ENCODE measurements at regions not wholly inside any gene's neighbourhood (a gene's known extent, or its start where the extent isn't known, plus 50 kb on each side); places are given as distances from the start of the nearest gene placed in this dataset.

GRCh38 chr16:73976644-73977043 lies 320.0 kb upstream of the PSMD7 start:
- H3K27ac ChIP-seq (ENCODE audit: low read depth, low read length), result no peak overlapping the region
- CTCF ChIA-PET, result no interaction called here
- POLR2A ChIA-PET, result no interaction called here
- RAD21 ChIA-PET (ENCODE audit: low non-redundant PET in 1 of 2, low total read pairs in 2 of 2, uncharacterized antibody in 2 of 2, unreplicated experiment in 2 of 2), result no interaction called here
- TF ChIP-seq TCF7L2 (IDR thresholded peaks at IDR 0.05; ENCODE audit: borderline replicate concordance, extremely low read depth, insufficient read depth, insufficient read length), result no peak
- TF ChIP-seq EZH2 (IDR thresholded peaks at IDR 0.05), result no peak
- TF ChIP-seq ZFX (IDR thresholded peaks at IDR 0.05), result no peak
- TF ChIP-seq FOSL1 (IDR thresholded peaks at IDR 0.05; ENCODE audit: low read depth), result no peak
- no peak for TF ChIP-seq EZH2phosphoT487 (IDR thresholded peaks at IDR 0.05; ENCODE audit: borderline replicate concordance)
- no peak for TF ChIP-seq ELF1 (IDR thresholded peaks at IDR 0.05; ENCODE audit: borderline replicate concordance, low read depth)
- no peak for TF ChIP-seq SP1 (IDR thresholded peaks at IDR 0.05; ENCODE audit: low read depth)
- TF ChIP-seq YY1 (IDR thresholded peaks at IDR 0.05; ENCODE audit: extremely low read depth, insufficient replicate concordance, low read depth, low read length), result no peak
- TF ChIP-seq, protein P1, sequence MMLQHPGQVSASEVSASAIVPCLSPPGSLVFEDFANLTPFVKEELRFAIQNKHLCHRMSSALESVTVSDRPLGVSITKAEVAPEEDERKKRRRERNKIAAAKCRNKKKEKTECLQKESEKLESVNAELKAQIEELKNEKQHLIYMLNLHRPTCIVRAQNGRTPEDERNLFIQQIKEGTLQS (IDR thresholded peaks at IDR 0.05), result no peak
- TF ChIP-seq, protein P2, sequence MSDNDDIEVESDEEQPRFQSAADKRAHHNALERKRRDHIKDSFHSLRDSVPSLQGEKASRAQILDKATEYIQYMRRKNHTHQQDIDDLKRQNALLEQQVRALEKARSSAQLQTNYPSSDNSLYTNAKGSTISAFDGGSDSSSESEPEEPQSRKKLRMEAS (IDR thresholded peaks at IDR 0.05), result no peak
- TF ChIP-seq, protein P3, sequence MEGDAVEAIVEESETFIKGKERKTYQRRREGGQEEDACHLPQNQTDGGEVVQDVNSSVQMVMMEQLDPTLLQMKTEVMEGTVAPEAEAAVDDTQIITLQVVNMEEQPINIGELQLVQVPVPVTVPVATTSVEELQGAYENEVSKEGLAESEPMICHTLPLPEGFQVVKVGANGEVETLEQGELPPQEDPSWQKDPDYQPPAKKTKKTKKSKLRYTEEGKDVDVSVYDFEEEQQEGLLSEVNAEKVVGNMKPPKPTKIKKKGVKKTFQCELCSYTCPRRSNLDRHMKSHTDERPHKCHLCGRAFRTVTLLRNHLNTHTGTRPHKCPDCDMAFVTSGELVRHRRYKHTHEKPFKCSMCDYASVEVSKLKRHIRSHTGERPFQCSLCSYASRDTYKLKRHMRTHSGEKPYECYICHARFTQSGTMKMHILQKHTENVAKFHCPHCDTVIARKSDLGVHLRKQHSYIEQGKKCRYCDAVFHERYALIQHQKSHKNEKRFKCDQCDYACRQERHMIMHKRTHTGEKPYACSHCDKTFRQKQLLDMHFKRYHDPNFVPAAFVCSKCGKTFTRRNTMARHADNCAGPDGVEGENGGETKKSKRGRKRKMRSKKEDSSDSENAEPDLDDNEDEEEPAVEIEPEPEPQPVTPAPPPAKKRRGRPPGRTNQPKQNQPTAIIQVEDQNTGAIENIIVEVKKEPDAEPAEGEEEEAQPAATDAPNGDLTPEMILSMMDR (IDR thresholded peaks at IDR 0.05 in 2 of 3, conservative IDR thresholded peaks at IDR 0.05 in 1 of 3; ENCODE audit: borderline replicate concordance in 1 of 3, insufficient read depth in 1 of 3, low read depth in 2 of 3, low read length in 2 of 3), result no peak
- no peak for TF ChIP-seq ZNF274 (IDR thresholded peaks at IDR 0.05; ENCODE audit: low read depth, low read length)
- no peak for TF ChIP-seq RAD21 (IDR thresholded peaks at IDR 0.05; ENCODE audit: low read depth)
- TF ChIP-seq POLR2A (IDR thresholded peaks at IDR 0.05; ENCODE audit: borderline replicate concordance, extremely low read depth, insufficient read depth, insufficient read length), result no peak
- TF ChIP-seq JUND (IDR thresholded peaks at IDR 0.05), result no peak
- TF ChIP-seq CEBPB (IDR thresholded peaks at IDR 0.05; ENCODE audit: low read depth), result no peak
- no peak for TF ChIP-seq ZBTB33 (IDR thresholded peaks at IDR 0.05; ENCODE audit: extremely low read depth, insufficient replicate concordance, low read length)
- no peaks in the 10 kb centered on the region for H3K36me3 ChIP-seq (ENCODE audit: control insufficient read depth in 1 of 2, insufficient read depth in 2 of 2, low read length in 2 of 2)
- H2AFZ ChIP-seq (ENCODE audit: low read depth, low read length, poor library complexity, severe bottlenecking), result no peak overlapping the region
- H3K4me2 ChIP-seq (ENCODE audit: low read length), result no peak overlapping the region
- H3K4me1 ChIP-seq (ENCODE audit: control insufficient read depth in 1 of 2, insufficient read depth in 2 of 2, low read length in 2 of 2), result no peaks in the 10 kb centered on the region
- no peak for DNase-seq (ENCODE audit: low read depth, low spot score)
- no peaks in the 10 kb centered on the region for H3K79me2 ChIP-seq (ENCODE audit: insufficient read depth, low read length)
- H3K9me3 ChIP-seq (ENCODE audit: control insufficient read depth in 1 of 2, insufficient read depth in 1 of 2, low read depth in 1 of 2, low read length in 2 of 2), result no peaks in the 10 kb centered on the region
- BruUV-seq (replicated peaks), result no TSS peak
- no peak overlapping the region for H3K4me3 ChIP-seq (replicated peaks in 1 of 2; ENCODE audit: low read depth in 1 of 2, low read length in 2 of 2)
- H3K27me3 ChIP-seq (ENCODE audit: insufficient read depth, low read length), result peaks cover 12% of the 10 kb centered on the region
- no peak for ATAC-seq
- H3K9me2 ChIP-seq (ENCODE audit: insufficient read depth), result no peaks in the 10 kb centered on the region
- H3K9ac ChIP-seq (ENCODE audit: low read length), result no peak overlapping the region
- intact Hi-C loops (cut with micrococcal nuclease), result no loop called here
- H4K20me1 ChIP-seq (ENCODE audit: insufficient read depth), result no peaks in the 10 kb centered on the region
